Neural progenitor cell (in vitro differentiated cells): ENCODE measurements at regions not wholly inside any gene's neighbourhood (a gene's known extent, or its start where the extent isn't known, plus 50 kb on each side); places are given as distances from the start of the nearest gene placed in this dataset.

Source experiments
- DNase-seq: peaks from one replicate; pipeline ENCODE4 v3.0.0-alpha.2; 2016; ENCODE audit warnings: low spot score
- H2AFZ ChIP-seq: fragments of 200-600 bp; sonication (generic); replicated peaks from 2 replicates; pipeline ENCODE4 v1.6.1; 2016; ENCODE audit warnings: antibody characterized with exemption
- H3F3A ChIP-seq: fragments of 200-600 bp; sonication (generic); 2 replicates; pipeline ENCODE4 v1.6.1; 2016; ENCODE audit warnings: antibody characterized with exemption, low read depth
- H3K27ac ChIP-seq: fragments of 200-600 bp; sonication (generic); 2 replicates; pipeline ENCODE4 v1.5.1; 2016; ENCODE audit warnings: mild to moderate bottlenecking
- H3K27me3 ChIP-seq: fragments of 200-600 bp; sonication (generic); 2 replicates; pipeline ENCODE4 v1.6.1; 2016; ENCODE audit warnings: mild to moderate bottlenecking, moderate library complexity
- H3K36me3 ChIP-seq: fragments of 200-600 bp; sonication (generic); 2 replicates; pipeline ENCODE4 v1.5.1; 2016
- H3K4me1 ChIP-seq: fragments of 200-600 bp; sonication (generic); 2 replicates; pipeline ENCODE4 v1.6.1; 2016; ENCODE audit warnings: mixed run types
- H3K4me2 ChIP-seq: fragments of 200-600 bp; sonication (generic); 2 replicates; pipeline ENCODE4 v1.6.1; 2016
- H3K4me3 ChIP-seq: fragments of 200-600 bp; sonication (generic); 2 replicates; pipeline ENCODE4 v1.5.1; 2016
- H3K79me2 ChIP-seq: fragments of 200-600 bp; sonication (generic); 2 replicates; pipeline ENCODE4 v1.6.1; 2016; ENCODE audit warnings: low read depth
- H3K9ac ChIP-seq: fragments of 200-600 bp; sonication (generic); 2 replicates; pipeline ENCODE4 v1.6.1; 2016
- H3K9me3 ChIP-seq: fragments of 200-600 bp; sonication (generic); 2 replicates; pipeline ENCODE4 v1.5.1; 2016; ENCODE audit warnings: low read depth
- H4K20me1 ChIP-seq: fragments of 200-600 bp; sonication (generic); 2 replicates; pipeline ENCODE4 v1.6.1; 2016; ENCODE audit warnings: low read depth
- H3K27ac Mint-ChIP-seq: 3 replicates; pipeline ENCODE4 v1.8.0; 2021; ENCODE audit warnings: mixed read lengths
- H3K27me3 Mint-ChIP-seq: 2 replicates; pipeline ENCODE4 v1.8.0; 2022; ENCODE audit warnings: low read depth, mild to moderate bottlenecking, inconsistent platforms, moderate library complexity, mixed read lengths; ENCODE audit not compliant: insufficient read depth
- H3K36me3 Mint-ChIP-seq: 3 replicates; pipeline ENCODE4 v1.8.0; 2021; ENCODE audit warnings: mixed read lengths
- H3K4me1 Mint-ChIP-seq: 3 replicates; pipeline ENCODE4 v1.8.0; 2021; ENCODE audit warnings: mixed read lengths
- H3K4me3 Mint-ChIP-seq: 3 replicates; pipeline ENCODE4 v1.8.0; 2021; ENCODE audit warnings: mild to moderate bottlenecking, moderate library complexity, mixed read lengths
- H3K9me3 Mint-ChIP-seq: 3 replicates; pipeline ENCODE4 v1.8.0; 2020; ENCODE audit warnings: mixed read lengths
- EZH2 ChIP-seq: fragments of 200-600 bp; sonication (generic); IDR thresholded peaks from 2 replicates; pipeline ENCODE4 v1.6.1; 2017; ENCODE audit warnings: antibody characterized with exemption, mild to moderate bottlenecking, moderate library complexity
- EZH2phosphoT487 ChIP-seq: fragments of 200-600 bp; sonication (generic); IDR thresholded peaks from 2 replicates; pipeline ENCODE4 v1.6.1; 2017; ENCODE audit warnings: antibody characterized with exemption
- TF ChIP-seq, protein P1 (sequence below): fragments of 200-600 bp; sonication (generic); IDR thresholded peaks from 2 replicates; pipeline ENCODE4 v1.5.1; 2017; ENCODE audit warnings: antibody characterized with exemption, mild to moderate bottlenecking

GRCh38 chr20:20795721-20796120 lies 83.3 kb upstream of the RALGAPA2 start:
- H3F3A ChIP-seq = no peaks in the 10 kb centered on the region
- peaks cover 8% of the 10 kb centered on the region for H3K27me3 Mint-ChIP-seq
- no peak for TF ChIP-seq EZH2
- TF ChIP-seq EZH2phosphoT487 = no peak
- TF ChIP-seq, protein P1, sequence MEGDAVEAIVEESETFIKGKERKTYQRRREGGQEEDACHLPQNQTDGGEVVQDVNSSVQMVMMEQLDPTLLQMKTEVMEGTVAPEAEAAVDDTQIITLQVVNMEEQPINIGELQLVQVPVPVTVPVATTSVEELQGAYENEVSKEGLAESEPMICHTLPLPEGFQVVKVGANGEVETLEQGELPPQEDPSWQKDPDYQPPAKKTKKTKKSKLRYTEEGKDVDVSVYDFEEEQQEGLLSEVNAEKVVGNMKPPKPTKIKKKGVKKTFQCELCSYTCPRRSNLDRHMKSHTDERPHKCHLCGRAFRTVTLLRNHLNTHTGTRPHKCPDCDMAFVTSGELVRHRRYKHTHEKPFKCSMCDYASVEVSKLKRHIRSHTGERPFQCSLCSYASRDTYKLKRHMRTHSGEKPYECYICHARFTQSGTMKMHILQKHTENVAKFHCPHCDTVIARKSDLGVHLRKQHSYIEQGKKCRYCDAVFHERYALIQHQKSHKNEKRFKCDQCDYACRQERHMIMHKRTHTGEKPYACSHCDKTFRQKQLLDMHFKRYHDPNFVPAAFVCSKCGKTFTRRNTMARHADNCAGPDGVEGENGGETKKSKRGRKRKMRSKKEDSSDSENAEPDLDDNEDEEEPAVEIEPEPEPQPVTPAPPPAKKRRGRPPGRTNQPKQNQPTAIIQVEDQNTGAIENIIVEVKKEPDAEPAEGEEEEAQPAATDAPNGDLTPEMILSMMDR = no peak
- H3K27me3 ChIP-seq = no peaks in the 10 kb centered on the region
- H3K4me2 ChIP-seq = no peak overlapping the region
- no peaks in the 10 kb centered on the region for H4K20me1 ChIP-seq
- no peaks in the 10 kb centered on the region for H3K36me3 Mint-ChIP-seq
- H3K27ac Mint-ChIP-seq = no peak overlapping the region
- H3K4me1 Mint-ChIP-seq = peaks cover 37% of the 10 kb centered on the region
- H2AFZ ChIP-seq = no peak overlapping the region
- H3K9me3 ChIP-seq = no peaks in the 10 kb centered on the region
- no peak overlapping the region for H3K27ac ChIP-seq
- no peaks in the 10 kb centered on the region for H3K79me2 ChIP-seq
- H3K9ac ChIP-seq = no peak overlapping the region
- no peak for DNase-seq
- no peak overlapping the region for H3K4me3 ChIP-seq
- peaks cover 5% of the 10 kb centered on the region for H3K4me1 ChIP-seq
- H3K4me3 Mint-ChIP-seq = no peak overlapping the region
- H3K36me3 ChIP-seq = no peaks in the 10 kb centered on the region
- H3K9me3 Mint-ChIP-seq = no peaks in the 10 kb centered on the region

DNA sequence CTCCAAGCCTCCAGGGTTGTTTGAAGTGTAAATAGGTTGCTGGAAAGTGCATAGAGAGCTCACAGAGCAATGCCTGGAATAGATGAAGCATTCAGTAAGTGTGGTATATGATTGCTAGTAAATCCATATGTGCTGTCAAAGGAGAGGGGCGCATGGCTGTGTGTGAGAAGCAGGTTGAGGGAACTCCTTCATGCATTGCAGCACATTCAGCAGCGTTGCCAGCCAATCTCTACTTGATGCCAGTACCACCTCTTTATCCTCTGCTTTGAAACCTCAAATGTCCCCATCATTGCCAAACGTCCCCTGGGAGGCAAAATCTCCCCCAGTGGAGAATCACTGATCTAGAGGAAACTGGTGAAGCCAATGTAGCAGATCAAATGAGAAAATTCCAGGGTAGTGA lies 82.7 kb upstream of the RALGAPA2 start:
- no peak overlapping the region for H3K4me3 Mint-ChIP-seq
- H3K9me3 ChIP-seq = no peaks in the 10 kb centered on the region
- H3K27me3 ChIP-seq = no peaks in the 10 kb centered on the region
- no peak for DNase-seq
- no peaks in the 10 kb centered on the region for H3K9me3 Mint-ChIP-seq
- H3K27ac ChIP-seq = no peak overlapping the region
- H3K27ac Mint-ChIP-seq = no peak overlapping the region
- peaks cover 5% of the 10 kb centered on the region for H3K4me1 ChIP-seq
- no peak overlapping the region for H3K4me2 ChIP-seq
- H3K4me3 ChIP-seq = no peak overlapping the region
- no peak overlapping the region for H2AFZ ChIP-seq
- H3K79me2 ChIP-seq = no peaks in the 10 kb centered on the region
- no peaks in the 10 kb centered on the region for H4K20me1 ChIP-seq
- H3K4me1 Mint-ChIP-seq = peaks cover 36% of the 10 kb centered on the region
- no peaks in the 10 kb centered on the region for H3K36me3 ChIP-seq
- peaks cover 8% of the 10 kb centered on the region for H3K27me3 Mint-ChIP-seq
- H3K9ac ChIP-seq = no peak overlapping the region
- H3F3A ChIP-seq = no peaks in the 10 kb centered on the region
- TF ChIP-seq EZH2 (no peak), EZH2phosphoT487 (no peak)
- TF ChIP-seq, protein P1 = no peak
- no peaks in the 10 kb centered on the region for H3K36me3 Mint-ChIP-seq

DNA sequence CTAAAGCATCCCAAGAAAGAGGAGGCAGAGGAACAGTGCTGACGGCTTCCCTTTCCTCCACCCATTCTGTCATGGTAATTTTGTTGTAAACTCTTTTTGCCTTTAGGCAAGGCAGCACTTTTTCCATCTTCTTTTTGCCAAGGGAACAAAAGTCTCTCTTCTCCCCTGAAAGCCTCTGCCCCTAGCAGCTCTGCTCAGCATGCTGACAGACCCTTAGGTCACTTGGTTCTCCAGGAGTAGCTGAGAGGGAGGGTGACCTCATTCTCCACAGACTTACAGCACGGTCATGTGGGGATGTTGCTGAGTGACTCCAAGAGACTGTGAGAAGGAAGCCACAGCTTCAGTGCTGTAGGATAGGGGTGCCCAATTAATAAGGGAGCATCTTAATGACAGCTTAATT lies 81.1 kb upstream of the RALGAPA2 start:
- no peak for DNase-seq
- H3K4me1 Mint-ChIP-seq = peaks cover 32% of the 10 kb centered on the region
- H3K9me3 ChIP-seq = no peaks in the 10 kb centered on the region
- H3F3A ChIP-seq = no peaks in the 10 kb centered on the region
- no peak overlapping the region for H3K27ac ChIP-seq
- H3K4me2 ChIP-seq = no peak overlapping the region
- no peaks in the 10 kb centered on the region for H3K27me3 ChIP-seq
- no peak overlapping the region for H3K4me3 Mint-ChIP-seq
- no peaks in the 10 kb centered on the region for H3K9me3 Mint-ChIP-seq
- no peak for TF ChIP-seq EZH2phosphoT487
- TF ChIP-seq, protein P1 = no peak
- TF ChIP-seq EZH2 = no peak
- no peaks in the 10 kb centered on the region for H4K20me1 ChIP-seq
- H3K27me3 Mint-ChIP-seq = peaks cover 8% of the 10 kb centered on the region
- no peaks in the 10 kb centered on the region for H3K79me2 ChIP-seq
- no peaks in the 10 kb centered on the region for H3K36me3 ChIP-seq
- no peak overlapping the region for H3K4me3 ChIP-seq
- no peak overlapping the region for H3K9ac ChIP-seq
- no peak overlapping the region for H3K27ac Mint-ChIP-seq
- H3K36me3 Mint-ChIP-seq = no peaks in the 10 kb centered on the region
- H2AFZ ChIP-seq = peak overlapping the region; percentile 82
- H3K4me1 ChIP-seq = peaks cover 5% of the 10 kb centered on the region
